Chondrocyte (in vitro differentiated cells): ENCODE measurements at regions not wholly inside any gene's neighbourhood (a gene's known extent, or its start where the extent isn't known, plus 50 kb on each side); places are given as distances from the start of the nearest gene placed in this dataset.

Experiments used
- DNase-seq: peaks from one replicate; pipeline ENCODE4 v3.0.0; 2021; ENCODE audit warnings: mixed read lengths, low spot score
- H3K27ac Mint-ChIP-seq: one replicate; pipeline ENCODE4 v1.8.0; 2021; ENCODE audit warnings: mild to moderate bottlenecking, moderate library complexity, mixed read lengths; ENCODE audit not compliant: unreplicated experiment
- H3K27me3 Mint-ChIP-seq: 2 replicates; pipeline ENCODE4 v1.8.0; 2021; ENCODE audit warnings: low read depth, mixed read lengths
- H3K36me3 Mint-ChIP-seq: 2 replicates; pipeline ENCODE4 v1.8.0; 2021; ENCODE audit warnings: low read depth, mixed read lengths
- H3K4me1 Mint-ChIP-seq: 2 replicates; pipeline ENCODE4 v1.8.0; 2021; ENCODE audit warnings: low read depth, mild to moderate bottlenecking, mixed read lengths
- H3K4me3 Mint-ChIP-seq: one replicate; pipeline ENCODE4 v1.8.0; 2021; ENCODE audit warnings: mild to moderate bottlenecking, moderate library complexity, mixed read lengths; ENCODE audit not compliant: unreplicated experiment
- H3K9me3 Mint-ChIP-seq: 2 replicates; pipeline ENCODE4 v1.8.0; 2021; ENCODE audit warnings: low read depth, mixed read lengths
- CTCF ChIP-seq: fragments of 200-600 bp; sonication (generic); IDR thresholded peaks from 2 replicates; pipeline ENCODE4 v1.5.0; 2021; ENCODE audit warnings: antibody characterized with exemption, mild to moderate bottlenecking, moderate library complexity

GRCh38 chr12:28909291-28909690, 239.8 kb upstream of the FAR2 start:
- H3K27ac Mint-ChIP-seq = peak overlapping the region; percentile 63
- peaks cover 42% of the 10 kb centered on the region for H3K9me3 Mint-ChIP-seq
- no peak for DNase-seq
- H3K36me3 Mint-ChIP-seq = peaks cover 4% of the 10 kb centered on the region
- TF ChIP-seq CTCF = no peak
- H3K4me3 Mint-ChIP-seq = no peak overlapping the region
- no peaks in the 10 kb centered on the region for H3K27me3 Mint-ChIP-seq
- H3K4me1 Mint-ChIP-seq = peaks cover 11% of the 10 kb centered on the region

GRCh38 chr12:28925719-28926376, 223.2 kb upstream of the FAR2 start:
- no peak overlapping the region for H3K4me3 Mint-ChIP-seq
- no peak overlapping the region for H3K27ac Mint-ChIP-seq
- no peak for DNase-seq
- peaks cover 2% of the 10 kb centered on the region for H3K36me3 Mint-ChIP-seq
- no peak for TF ChIP-seq CTCF
- peaks cover 26% of the 10 kb centered on the region for H3K9me3 Mint-ChIP-seq
- no peaks in the 10 kb centered on the region for H3K27me3 Mint-ChIP-seq
- peaks cover 3% of the 10 kb centered on the region for H3K4me1 Mint-ChIP-seq

- Mint-ChIP-seq H3K9me3 (peaks cover 2% of the 10 kb centered on the region), H3K36me3 (no peaks in the 10 kb centered on the region), H3K4me1 (peaks cover 10% of the 10 kb centered on the region), H3K27me3 (no peaks in the 10 kb centered on the region), H3K4me3 (no peak overlapping the region), H3K27ac (no peak overlapping the region)
- no peak for DNase-seq
- TF ChIP-seq CTCF = no peak
These were observed 218.4 kb upstream of the FAR2 start for GRCh38 chr12:28930704-28931103.

- Mint-ChIP-seq H3K4me3 (no peak overlapping the region), H3K9me3 (no peaks in the 10 kb centered on the region), H3K36me3 (no peaks in the 10 kb centered on the region), H3K4me1 (peaks cover 20% of the 10 kb centered on the region), H3K27me3 (no peaks in the 10 kb centered on the region), H3K27ac (no peak overlapping the region)
- DNase-seq = no peak
- no peak for TF ChIP-seq CTCF
These were observed 215.9 kb upstream of the FAR2 start for GRCh38 chr12:28933176-28933575.

GRCh38 chr12:28933864-28934527, 215.1 kb upstream of the FAR2 start:
- Mint-ChIP-seq H3K27ac (no peak overlapping the region), H3K27me3 (no peaks in the 10 kb centered on the region), H3K36me3 (no peaks in the 10 kb centered on the region), H3K4me3 (no peak overlapping the region), H3K4me1 (peaks cover 27% of the 10 kb centered on the region), H3K9me3 (no peaks in the 10 kb centered on the region)
- no peak for DNase-seq
- TF ChIP-seq CTCF = no peak
